ENCODE measurements at regions not wholly inside any gene's neighbourhood (a gene's known extent, or its start where the extent isn't known, plus 50 kb on each side); places are given as distances from the start of the nearest gene placed in this dataset.

DNA sequence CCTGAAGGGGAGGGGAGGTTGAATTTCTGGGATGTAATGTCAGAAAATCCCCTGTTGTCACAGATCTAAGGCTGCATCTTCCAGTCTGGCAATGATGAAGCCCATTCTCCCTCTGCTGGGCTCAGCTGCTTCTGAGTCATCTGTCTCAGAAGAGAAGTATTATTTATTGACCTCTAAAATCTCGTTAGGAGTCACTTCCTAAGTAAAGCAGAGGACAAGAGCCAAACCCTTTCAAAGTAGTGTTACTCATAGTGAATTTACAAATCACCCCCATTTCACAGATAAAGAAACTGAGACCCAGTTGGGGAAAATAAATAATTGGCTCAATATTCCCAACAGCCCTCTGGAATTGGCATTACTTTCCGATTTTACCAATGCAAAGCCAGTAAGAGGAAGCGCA, 167.3 kb upstream of the SKOR2 start:
- TF ChIP-seq RBM25 (IDR thresholded peaks at IDR 0.05; ENCODE audit: low read depth, low read length, severe bottlenecking): peak; percentile 57
- TF ChIP-seq ZNF347 (CRISPR knock-in tag; IDR thresholded peaks at IDR 0.05; ENCODE audit: low read depth): no peak
- H3K4me2 ChIP-seq (ENCODE audit: insufficient read depth, low read length): no peak overlapping the region
- no peak overlapping the region for H3K4me3 ChIP-seq
- ChIA-PET POLR2A (interaction anchor here (0.6 kb wide), 1 partner anchor 93 kb away, joined by 3 read pairs; no protein-coding TSS in a partner anchor), CTCF (ENCODE audit: low intra/inter-chr PET ratio) (no interaction called here)
- H3K79me2 ChIP-seq (ENCODE audit: control insufficient read depth, insufficient read depth, low read length): no peaks in the 10 kb centered on the region
- H4K20me1 ChIP-seq (replicated peaks; ENCODE audit: control insufficient read depth, insufficient read depth, low read length): no peaks in the 10 kb centered on the region
- intact Hi-C loops (cut with micrococcal nuclease) (no loop called here), in situ Hi-C loops (cut with MboI) (no loop called here)
- H3K36me3 ChIP-seq (ENCODE audit: control insufficient read depth, insufficient read depth, low read length): no peaks in the 10 kb centered on the region
- FAIRE-seq (no peak), ATAC-seq (no peak), DNase-seq (ENCODE audit: extremely low read depth in 1 of 4, low spot score in 3 of 4) (no peak)
- no peak overlapping the region for H3K27ac ChIP-seq (ENCODE audit: extremely low read depth, low read depth, low read length)
- no peaks in the 10 kb centered on the region for H3K9me3 ChIP-seq (replicated peaks; ENCODE audit: control insufficient read depth, insufficient read depth, low read depth, low read length)
- no peaks in the 10 kb centered on the region for H3K9me1 ChIP-seq (ENCODE audit: control insufficient read depth, insufficient read depth, low read length)
- BruUV-seq (replicated peaks): no TSS peak
- H2AFZ ChIP-seq (ENCODE audit: low read depth, low read length): no peak overlapping the region
- no peaks in the 10 kb centered on the region; a peak in 1 of 5 replicates for H3K4me1 ChIP-seq (replicated peaks in 1 of 2; ENCODE audit: control insufficient read depth in 2 of 2, insufficient read depth in 2 of 2, low read length in 2 of 2)
- 4% methylated on average over 3 of the region's 3 CpGs for WGBS (ENCODE audit: insufficient coverage, low coverage, missing lambda C conversion rate)
- H3K9ac ChIP-seq (ENCODE audit: insufficient read depth in 1 of 2, low read depth in 2 of 2, low read length in 2 of 2): no peak overlapping the region
- H3K27me3 ChIP-seq (ENCODE audit: control insufficient read depth in 2 of 2, insufficient read depth in 2 of 2, low read length in 2 of 2): no peaks in the 10 kb centered on the region; a peak in 1 of 5 replicates

DNA sequence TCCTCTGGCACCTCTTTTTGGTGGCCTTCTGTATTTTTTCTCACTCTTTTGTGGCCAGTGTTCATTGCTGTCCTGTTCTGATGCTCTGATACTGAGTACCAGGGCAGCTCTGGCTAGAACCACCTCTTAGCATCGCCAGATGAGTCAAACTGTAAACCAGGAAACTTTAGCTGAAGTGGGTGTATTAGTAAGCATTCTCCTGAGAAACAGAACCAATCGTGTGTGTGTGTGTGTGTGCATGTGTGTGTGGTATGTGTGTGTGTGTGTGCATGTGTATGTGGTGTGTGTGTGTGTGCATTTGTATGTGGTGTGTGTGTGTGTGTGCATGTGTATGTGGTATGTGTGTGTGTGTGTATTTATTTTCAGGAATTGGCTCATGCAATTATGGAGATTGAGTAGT, 166.3 kb upstream of the SKOR2 start:
- CTCF ChIA-PET (ENCODE audit: low intra/inter-chr PET ratio): no interaction called here
- no peaks in the 10 kb centered on the region; a peak in 1 of 5 replicates for H3K4me1 ChIP-seq (replicated peaks in 1 of 2; ENCODE audit: control insufficient read depth in 2 of 2, insufficient read depth in 2 of 2, low read length in 2 of 2)
- 0% methylated on average over 2 of the region's 2 CpGs for WGBS (ENCODE audit: insufficient coverage, low coverage, missing lambda C conversion rate)
- no peak overlapping the region for H3K27ac ChIP-seq (ENCODE audit: extremely low read depth, low read depth, low read length)
- H3K9ac ChIP-seq (ENCODE audit: insufficient read depth in 1 of 2, low read depth in 2 of 2, low read length in 2 of 2): no peak overlapping the region
- no peaks in the 10 kb centered on the region; a peak in 1 of 5 replicates for H3K27me3 ChIP-seq (ENCODE audit: control insufficient read depth in 2 of 2, insufficient read depth in 2 of 2, low read length in 2 of 2)
- intact Hi-C loops (cut with micrococcal nuclease) (no loop called here), in situ Hi-C loops (cut with MboI) (no loop called here)
- no peak overlapping the region for H3K4me3 ChIP-seq
- no peaks in the 10 kb centered on the region for H3K9me3 ChIP-seq (replicated peaks; ENCODE audit: control insufficient read depth, insufficient read depth, low read depth, low read length)
- H4K20me1 ChIP-seq (replicated peaks; ENCODE audit: control insufficient read depth, insufficient read depth, low read length): no peaks in the 10 kb centered on the region
- no peak for FAIRE-seq
- H3K36me3 ChIP-seq (ENCODE audit: control insufficient read depth, insufficient read depth, low read length): no peaks in the 10 kb centered on the region
- ATAC-seq: no peak
- H3K79me2 ChIP-seq (ENCODE audit: control insufficient read depth, insufficient read depth, low read length): no peaks in the 10 kb centered on the region
- POLR2A ChIA-PET: no interaction called here
- H3K4me2 ChIP-seq (ENCODE audit: insufficient read depth, low read length): no peak overlapping the region
- DNase-seq (ENCODE audit: extremely low read depth in 1 of 4, low spot score in 3 of 4): no peak
- no TSS peak for BruUV-seq (replicated peaks)
- H3K9me1 ChIP-seq (ENCODE audit: control insufficient read depth, insufficient read depth, low read length): no peaks in the 10 kb centered on the region
- no peak overlapping the region for H2AFZ ChIP-seq (ENCODE audit: low read depth, low read length)
- TF ChIP-seq, protein P1, sequence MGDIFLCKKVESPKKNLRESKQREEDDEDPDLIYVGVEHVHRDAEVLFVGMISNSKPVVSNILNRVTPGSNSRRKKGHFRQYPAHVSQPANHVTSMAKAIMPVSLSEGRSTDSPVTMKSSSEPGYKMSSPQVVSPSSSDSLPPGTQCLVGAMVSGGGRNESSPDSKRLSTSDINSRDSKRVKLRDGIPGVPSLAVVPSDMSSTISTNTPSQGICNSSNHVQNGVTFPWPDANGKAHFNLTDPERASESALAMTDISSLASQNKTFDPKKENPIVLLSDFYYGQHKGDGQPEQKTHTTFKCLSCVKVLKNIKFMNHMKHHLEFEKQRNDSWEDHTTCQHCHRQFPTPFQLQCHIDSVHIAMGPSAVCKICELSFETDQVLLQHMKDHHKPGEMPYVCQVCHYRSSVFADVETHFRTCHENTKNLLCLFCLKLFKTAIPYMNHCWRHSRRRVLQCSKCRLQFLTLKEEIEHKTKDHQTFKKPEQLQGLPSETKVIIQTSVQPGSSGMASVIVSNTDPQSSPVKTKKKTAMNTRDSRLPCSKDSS (IDR thresholded peaks at IDR 0.05; ENCODE audit: low read depth, partially characterized antibody): no peak
- TF ChIP-seq SP2 (IDR thresholded peaks at IDR 0.05; ENCODE audit: extremely low read depth, low read depth, low read length, poor library complexity, severe bottlenecking) (no peak), THRAP3 (IDR thresholded peaks at IDR 0.05; ENCODE audit: borderline replicate concordance) (no peak), KDM5B (IDR thresholded peaks at IDR 0.05; ENCODE audit: insufficient replicate concordance, low read depth, low read length) (no peak), KAT7 (CRISPR knock-in tag; IDR thresholded peaks at IDR 0.05; ENCODE audit: borderline replicate concordance) (no peak), RFX7 (CRISPR knock-in tag; IDR thresholded peaks at IDR 0.05) (no peak), BHLHE40 (IDR thresholded peaks at IDR 0.05; ENCODE audit: low read length) (no peak), ZNF75A (CRISPR knock-in tag; IDR thresholded peaks at IDR 0.05) (no peak), HNRNPL (IDR thresholded peaks at IDR 0.05; ENCODE audit: low read depth, low read length) (no peak), RBM34 (IDR thresholded peaks at IDR 0.05; ENCODE audit: borderline replicate concordance, insufficient read depth, low read length) (no peak), SMARCC2 (IDR thresholded peaks at IDR 0.05; ENCODE audit: low read depth) (no peak), PTTG1 (tag; IDR thresholded peaks at IDR 0.05; ENCODE audit: low read depth) (no peak)
- TF ChIP-seq, protein P2, sequence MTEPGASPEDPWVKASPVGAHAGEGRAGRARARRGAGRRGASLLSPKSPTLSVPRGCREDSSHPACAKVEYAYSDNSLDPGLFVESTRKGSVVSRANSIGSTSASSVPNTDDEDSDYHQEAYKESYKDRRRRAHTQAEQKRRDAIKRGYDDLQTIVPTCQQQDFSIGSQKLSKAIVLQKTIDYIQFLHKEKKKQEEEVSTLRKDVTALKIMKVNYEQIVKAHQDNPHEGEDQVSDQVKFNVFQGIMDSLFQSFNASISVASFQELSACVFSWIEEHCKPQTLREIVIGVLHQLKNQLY (CRISPR knock-in tag; conservative IDR thresholded peaks at IDR 0.05): no peak

Measured in K562 (cell line).